ENCODE measurements at regions not wholly inside any gene's neighbourhood (a gene's known extent, or its start where the extent isn't known, plus 50 kb on each side); places are given as distances from the start of the nearest gene placed in this dataset.

DNA sequence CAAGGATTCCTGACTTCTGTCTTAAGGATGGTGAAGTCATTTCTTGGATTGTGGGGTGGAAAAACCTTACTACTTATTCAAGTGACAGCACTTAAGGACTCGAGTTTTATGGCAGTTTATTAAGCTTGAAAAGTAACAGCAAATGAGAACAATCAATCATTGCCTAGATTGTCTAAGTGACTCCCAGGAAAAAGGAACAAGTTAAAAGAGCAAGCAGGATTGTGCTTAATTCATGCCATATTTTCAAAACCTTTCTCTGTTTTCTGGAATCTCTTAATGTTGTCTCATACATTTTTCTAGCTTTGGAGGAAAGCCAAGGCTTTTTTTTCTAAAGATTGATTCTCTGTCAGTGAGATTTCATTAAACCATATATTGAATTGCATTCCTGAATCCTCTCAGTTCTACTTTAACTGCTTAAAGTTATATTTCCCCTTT is 236.2 kb upstream of the HTR2A start:
- Mint-ChIP-seq H3K9me3 (no peaks in the 10 kb centered on the region; the same call in 1 of the 2 replicates), H3K36me3 (ENCODE audit: low read depth) (no peaks in the 10 kb centered on the region), H3K4me3 (no peak overlapping the region), H3K27ac (no peak overlapping the region), H3K27me3 (ENCODE audit: insufficient read depth) (no peaks in the 10 kb centered on the region), H3K4me1 (ENCODE audit: low read depth) (peaks cover 11% of the 10 kb centered on the region; the same call in 1 of the 2 replicates)
- TF ChIP-seq, protein P1, sequence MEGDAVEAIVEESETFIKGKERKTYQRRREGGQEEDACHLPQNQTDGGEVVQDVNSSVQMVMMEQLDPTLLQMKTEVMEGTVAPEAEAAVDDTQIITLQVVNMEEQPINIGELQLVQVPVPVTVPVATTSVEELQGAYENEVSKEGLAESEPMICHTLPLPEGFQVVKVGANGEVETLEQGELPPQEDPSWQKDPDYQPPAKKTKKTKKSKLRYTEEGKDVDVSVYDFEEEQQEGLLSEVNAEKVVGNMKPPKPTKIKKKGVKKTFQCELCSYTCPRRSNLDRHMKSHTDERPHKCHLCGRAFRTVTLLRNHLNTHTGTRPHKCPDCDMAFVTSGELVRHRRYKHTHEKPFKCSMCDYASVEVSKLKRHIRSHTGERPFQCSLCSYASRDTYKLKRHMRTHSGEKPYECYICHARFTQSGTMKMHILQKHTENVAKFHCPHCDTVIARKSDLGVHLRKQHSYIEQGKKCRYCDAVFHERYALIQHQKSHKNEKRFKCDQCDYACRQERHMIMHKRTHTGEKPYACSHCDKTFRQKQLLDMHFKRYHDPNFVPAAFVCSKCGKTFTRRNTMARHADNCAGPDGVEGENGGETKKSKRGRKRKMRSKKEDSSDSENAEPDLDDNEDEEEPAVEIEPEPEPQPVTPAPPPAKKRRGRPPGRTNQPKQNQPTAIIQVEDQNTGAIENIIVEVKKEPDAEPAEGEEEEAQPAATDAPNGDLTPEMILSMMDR (IDR thresholded peaks at IDR 0.05) = no peak
- no peak for DNase-seq

DNA sequence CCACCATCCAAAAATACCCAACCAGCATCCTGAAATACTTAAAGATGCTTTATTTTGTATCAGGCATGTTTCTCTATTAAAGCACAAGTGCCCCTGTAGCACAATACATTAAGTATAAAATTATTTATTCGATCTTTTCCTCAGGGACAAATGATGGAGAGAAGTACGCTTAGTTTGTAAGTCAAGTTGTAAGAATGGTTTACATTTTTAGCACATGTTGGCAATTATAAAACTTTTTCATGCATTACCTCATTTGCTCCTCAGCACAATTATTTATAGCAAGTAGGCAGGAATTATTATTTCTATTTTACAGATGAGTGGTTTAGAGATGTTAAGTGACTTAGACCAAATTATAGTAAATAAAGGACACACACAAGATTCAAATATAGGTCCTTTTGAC is 232.6 kb upstream of the HTR2A start:
- no peak overlapping the region for H3K27ac Mint-ChIP-seq
- no peaks in the 10 kb centered on the region for H3K27me3 Mint-ChIP-seq (ENCODE audit: insufficient read depth)
- H3K36me3 Mint-ChIP-seq (ENCODE audit: low read depth) = no peaks in the 10 kb centered on the region
- H3K9me3 Mint-ChIP-seq = no peaks in the 10 kb centered on the region; the same call in 1 of the 2 replicates
- TF ChIP-seq, protein P1 (IDR thresholded peaks at IDR 0.05) = no peak
- no peak overlapping the region for H3K4me3 Mint-ChIP-seq
- DNase-seq = no peak
- H3K4me1 Mint-ChIP-seq (ENCODE audit: low read depth) = peaks cover 11% of the 10 kb centered on the region; the same call in 1 of the 2 replicates

DNA sequence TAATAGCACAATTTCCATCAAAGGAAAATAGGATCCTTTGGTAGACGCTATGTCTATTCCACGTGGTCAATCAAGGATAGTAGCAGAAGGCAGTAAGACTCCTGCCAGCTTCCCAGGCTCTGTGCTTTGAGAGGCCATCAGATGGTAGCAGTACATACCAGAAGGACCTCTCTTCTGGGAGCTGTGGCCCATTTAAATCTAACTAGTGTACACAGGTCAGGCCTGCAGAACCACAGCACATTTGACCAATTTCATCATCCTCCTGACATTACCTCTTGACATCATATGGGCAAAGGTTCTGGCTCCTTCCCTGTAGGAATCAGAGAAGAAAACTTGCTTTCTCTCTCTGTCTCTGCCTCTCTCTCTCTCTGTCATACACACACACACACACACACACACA is 229.6 kb upstream of the HTR2A start:
- Mint-ChIP-seq H3K4me1 (ENCODE audit: low read depth) (peaks cover 2% of the 10 kb centered on the region; the same call in 1 of the 2 replicates), H3K4me3 (no peak overlapping the region), H3K27ac (no peak overlapping the region), H3K36me3 (ENCODE audit: low read depth) (no peaks in the 10 kb centered on the region), H3K9me3 (no peaks in the 10 kb centered on the region; the same call in 1 of the 2 replicates), H3K27me3 (ENCODE audit: insufficient read depth) (no peaks in the 10 kb centered on the region; the same call in 1 of the 2 replicates)
- no peak for DNase-seq
- TF ChIP-seq, protein P1 (IDR thresholded peaks at IDR 0.05) = no peak; the same call in 1 of the 2 replicates

DNA sequence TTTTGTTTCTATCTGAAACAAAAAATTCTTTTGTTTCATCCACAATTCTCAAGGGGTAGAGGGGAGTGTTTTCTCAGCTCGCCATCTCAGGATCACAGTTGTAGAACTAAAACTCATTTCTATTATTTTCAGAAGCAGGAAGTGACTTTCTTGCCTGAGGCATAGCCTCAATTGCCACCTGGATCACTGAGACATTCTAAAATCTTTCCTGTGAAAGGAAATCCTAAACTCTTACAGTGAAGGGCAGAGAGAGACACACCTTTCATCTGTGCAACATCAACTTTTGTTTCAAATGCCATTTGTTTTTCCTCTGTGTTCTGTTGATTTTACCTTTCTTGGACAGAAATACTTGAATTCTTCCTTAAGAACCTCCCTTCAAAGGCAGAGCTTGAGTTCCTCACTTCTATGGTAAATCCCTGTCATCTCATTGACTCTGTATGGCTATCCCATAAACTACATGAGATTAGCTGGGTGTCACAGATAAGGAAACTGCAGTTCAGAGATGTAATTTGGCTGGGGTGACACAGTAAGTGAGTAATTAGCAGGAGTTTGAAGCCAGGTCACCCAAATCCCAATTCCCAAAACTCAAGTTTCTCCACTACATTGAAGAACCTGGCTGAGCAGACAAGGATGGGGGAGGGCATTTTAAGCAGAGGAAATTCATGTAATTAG is 224.4 kb upstream of the HTR2A start:
- TF ChIP-seq, protein P1 (IDR thresholded peaks at IDR 0.05) = no peak
- H3K36me3 Mint-ChIP-seq (ENCODE audit: low read depth) = no peaks in the 10 kb centered on the region
- no peaks in the 10 kb centered on the region; the same call in 1 of the 2 replicates for H3K9me3 Mint-ChIP-seq
- no peak for DNase-seq
- no peak overlapping the region for H3K4me3 Mint-ChIP-seq
- no peak overlapping the region for H3K27ac Mint-ChIP-seq
- H3K4me1 Mint-ChIP-seq (ENCODE audit: low read depth) = peaks cover 39% of the 10 kb centered on the region; the same call in 1 of the 2 replicates
- no peaks in the 10 kb centered on the region; the same call in 1 of the 2 replicates for H3K27me3 Mint-ChIP-seq (ENCODE audit: insufficient read depth)

DNA sequence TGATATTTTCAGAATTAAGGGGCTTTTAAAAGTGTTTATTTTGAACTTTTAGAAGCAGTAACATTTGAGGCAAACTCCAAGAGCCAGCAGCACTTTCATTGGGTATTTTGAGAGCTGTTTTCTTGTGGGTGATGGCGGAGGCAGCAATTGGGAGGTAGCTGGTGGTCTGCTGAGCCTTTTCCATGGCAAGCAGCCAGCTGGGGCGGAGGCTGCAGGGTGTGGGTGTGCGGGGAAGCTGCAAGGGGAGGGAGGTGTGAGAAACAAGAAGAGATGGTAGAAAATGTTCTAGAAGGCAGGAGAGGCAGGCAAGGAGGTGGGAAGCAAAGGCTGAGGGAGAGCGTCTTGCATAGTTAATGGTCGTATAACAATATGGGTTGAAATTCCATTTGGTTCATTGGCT is 223.4 kb upstream of the HTR2A start:
- TF ChIP-seq, protein P1 (IDR thresholded peaks at IDR 0.05) = no peak
- Mint-ChIP-seq H3K4me3 (no peak overlapping the region), H3K27ac (no peak overlapping the region), H3K4me1 (ENCODE audit: low read depth) (peaks cover 39% of the 10 kb centered on the region; the same call in 1 of the 2 replicates), H3K9me3 (no peaks in the 10 kb centered on the region; the same call in 1 of the 2 replicates), H3K36me3 (ENCODE audit: low read depth) (no peaks in the 10 kb centered on the region), H3K27me3 (ENCODE audit: insufficient read depth) (no peaks in the 10 kb centered on the region; the same call in 1 of the 2 replicates)
- no peak for DNase-seq
